Peyer's patch (tissue), 4 donors: ENCODE measurements at regions not wholly inside any gene's neighbourhood (a gene's known extent, or its start where the extent isn't known, plus 50 kb on each side); places are given as distances from the start of the nearest gene placed in this dataset.

Source experiments
- POLR2A ChIP-seq, 2 donors: fragments of 450-650 bp; IDR thresholded peaks; one replicate each; pipeline ENCODE4 v1.5.1; 2017; ENCODE audit warnings: antibody characterized with exemption in 2 of 2, mild to moderate bottlenecking in 2 of 2, moderate library complexity in 2 of 2
- TF ChIP-seq, protein P1 (sequence below), 6 experiments: fragments of 450-650 bp in 4 of 6; fragments of 200-600 bp in 2 of 6; sonication (generic) in 1 of 6; IDR thresholded peaks; one replicate each; pipeline ENCODE4 v1.5.1; 2017 to 2019; ENCODE audit warnings: antibody characterized with exemption in 6 of 6, mild to moderate bottlenecking in 3 of 6, moderate library complexity in 1 of 6

DNA sequence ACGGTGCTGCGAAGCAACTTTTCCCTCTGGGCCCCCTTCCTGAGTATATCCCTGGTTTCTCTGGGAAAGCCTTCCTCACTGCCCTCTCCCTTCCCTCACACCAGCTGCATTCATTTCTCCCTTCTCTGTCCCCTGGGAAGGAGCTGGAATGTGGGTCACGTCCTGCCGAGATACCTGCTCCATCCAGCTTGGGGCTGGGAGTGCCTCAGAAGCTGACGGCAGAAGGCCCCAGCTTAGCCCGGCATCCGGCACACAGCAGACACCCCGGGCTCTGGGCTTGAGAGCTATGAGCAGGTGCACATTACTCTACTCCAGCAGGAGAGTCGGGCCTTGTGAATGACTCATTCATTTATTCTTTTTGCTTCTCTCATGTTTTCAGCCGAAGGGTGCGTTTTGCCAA is 170.6 kb downstream of the TEX29 start:
- TF ChIP-seq, protein P1, sequence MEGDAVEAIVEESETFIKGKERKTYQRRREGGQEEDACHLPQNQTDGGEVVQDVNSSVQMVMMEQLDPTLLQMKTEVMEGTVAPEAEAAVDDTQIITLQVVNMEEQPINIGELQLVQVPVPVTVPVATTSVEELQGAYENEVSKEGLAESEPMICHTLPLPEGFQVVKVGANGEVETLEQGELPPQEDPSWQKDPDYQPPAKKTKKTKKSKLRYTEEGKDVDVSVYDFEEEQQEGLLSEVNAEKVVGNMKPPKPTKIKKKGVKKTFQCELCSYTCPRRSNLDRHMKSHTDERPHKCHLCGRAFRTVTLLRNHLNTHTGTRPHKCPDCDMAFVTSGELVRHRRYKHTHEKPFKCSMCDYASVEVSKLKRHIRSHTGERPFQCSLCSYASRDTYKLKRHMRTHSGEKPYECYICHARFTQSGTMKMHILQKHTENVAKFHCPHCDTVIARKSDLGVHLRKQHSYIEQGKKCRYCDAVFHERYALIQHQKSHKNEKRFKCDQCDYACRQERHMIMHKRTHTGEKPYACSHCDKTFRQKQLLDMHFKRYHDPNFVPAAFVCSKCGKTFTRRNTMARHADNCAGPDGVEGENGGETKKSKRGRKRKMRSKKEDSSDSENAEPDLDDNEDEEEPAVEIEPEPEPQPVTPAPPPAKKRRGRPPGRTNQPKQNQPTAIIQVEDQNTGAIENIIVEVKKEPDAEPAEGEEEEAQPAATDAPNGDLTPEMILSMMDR (IDR thresholded peaks at IDR 0.05), result no peak
- no peak for TF ChIP-seq POLR2A (IDR thresholded peaks at IDR 0.05)
